Urothelium cell line (cell line): ENCODE measurements at regions not wholly inside any gene's neighbourhood (a gene's known extent, or its start where the extent isn't known, plus 50 kb on each side); places are given as distances from the start of the nearest gene placed in this dataset.
"Not testable (repeated sequence)": the region's sequence is repeated elsewhere in the genome, so short reads cannot be mapped to it uniquely, and the experiment has no call there.

ENCODE experiments used
- DNase-seq: peaks from one replicate; pipeline ENCODE4 v3.0.0; 2011; ENCODE audit warnings: low spot score, mixed read lengths
- FAIRE-seq: peaks from 2 replicates; lab custom pipeline; 2011; peaks lifted over from hg19 to GRCh38; lab: Jason Lieb, UNC

- DNase-seq (no peak), FAIRE-seq (no peak)
Measured at GRCh38 chr16:52386694-52387093, 160.2 kb downstream of the TOX3 start.

GRCh38 chr16:52384378-52384777 lies 162.6 kb downstream of the TOX3 start:
- FAIRE-seq (no peak), DNase-seq (no peak)

- FAIRE-seq = no peak
- peak; percentile 53 for DNase-seq
Measured at GRCh38 chr16:52383640-52384292, 163.2 kb downstream of the TOX3 start.

GRCh38 chr16:52383119-52383518 lies 163.8 kb downstream of the TOX3 start:
- FAIRE-seq (no peak), DNase-seq (no peak)

GRCh38 chr16:52379551-52379950 lies 167.4 kb downstream of the TOX3 start:
- FAIRE-seq = no peak
- DNase-seq = no peak

- DNase-seq (no peak), FAIRE-seq (no peak)
Measured at GRCh38 chr16:52376676-52377280, 170.2 kb downstream of the TOX3 start.

- DNase-seq = no peak
- FAIRE-seq = no peak
Measured at GRCh38 chr16:52372313-52372712, 174.6 kb downstream of the TOX3 start.

GRCh38 chr16:52368859-52369258 lies 178.1 kb downstream of the TOX3 start:
- DNase-seq = no peak
- FAIRE-seq = no peak

- DNase-seq (no peak), FAIRE-seq (no peak)
Measured at GRCh38 chr16:52367821-52368220, 179.1 kb downstream of the TOX3 start.

GRCh38 chr16:52366983-52367382 lies 180.0 kb downstream of the TOX3 start:
- FAIRE-seq = no peak
- no peak for DNase-seq

- FAIRE-seq (no peak), DNase-seq (no peak)
Measured at GRCh38 chr16:52364500-52364899, 182.4 kb downstream of the TOX3 start.

GRCh38 chr16:52363082-52363481 lies 183.9 kb downstream of the TOX3 start:
- DNase-seq = no peak
- FAIRE-seq = no peak

GRCh38 chr16:52357711-52358110 lies 189.2 kb downstream of the TOX3 start:
- no peak for DNase-seq
- no peak for FAIRE-seq

GRCh38 chr16:52353249-52353648 lies 193.7 kb downstream of the TOX3 start:
- no peak for DNase-seq
- no peak for FAIRE-seq

- no peak for FAIRE-seq
- no peak for DNase-seq
Measured at GRCh38 chr16:52351451-52351850, 195.5 kb downstream of the TOX3 start.

GRCh38 chr16:52350031-52350642 lies 196.8 kb downstream of the TOX3 start:
- FAIRE-seq (no peak), DNase-seq (no peak)

GRCh38 chr16:52346709-52347108 lies 200.2 kb downstream of the TOX3 start:
- no peak for DNase-seq
- FAIRE-seq = no peak

- not testable (repeated sequence) for FAIRE-seq, DNase-seq
Measured at GRCh38 chr16:52333673-52334072, 213.3 kb downstream of the TOX3 start.

GRCh38 chr16:52320930-52321439 lies 226.0 kb downstream of the TOX3 start:
- DNase-seq (no peak), FAIRE-seq (no peak)

GRCh38 chr16:52318302-52319009 lies 228.5 kb downstream of the TOX3 start:
- no peak for FAIRE-seq

GRCh38 chr16:52316241-52316640 lies 230.7 kb downstream of the TOX3 start:
- DNase-seq (no peak), FAIRE-seq (no peak)

More at GRCh38 chr16:52318302-52319009, 228.5 kb downstream of the TOX3 start:
- no peak for DNase-seq
